Fibroblast of lung (primary cell): ENCODE measurements at regions not wholly inside any gene's neighbourhood (a gene's known extent, or its start where the extent isn't known, plus 50 kb on each side); places are given as distances from the start of the nearest gene placed in this dataset.
"Not testable (repeated sequence)": the region's sequence is repeated elsewhere in the genome, so short reads cannot be mapped to it uniquely, and the experiment has no call there.

Source experiments
- DNase-seq, 2 donors: peaks; one replicate each; pipeline versions ENCODE4 v3.0.0 to v3.0.0-alpha.2; 2010; ENCODE audit warnings: low read depth in 2 of 2
- H2AFZ ChIP-seq: 2 replicates; pipeline ENCODE4 v1.5.1; 2012; ENCODE audit warnings: low read length, control low read depth, inconsistent platforms
- H3K27ac ChIP-seq: 2 replicates; pipeline ENCODE4 v1.5.1; 2011; ENCODE audit warnings: low read length, control low read depth; ENCODE audit not compliant: insufficient read depth
- H3K27me3 ChIP-seq: 2 replicates; pipeline ENCODE4 v1.5.1; 2011; ENCODE audit warnings: mild to moderate bottlenecking, low read length; ENCODE audit not compliant: control insufficient read depth, insufficient read depth
- H3K36me3 ChIP-seq: 2 replicates; pipeline ENCODE4 v1.5.1; 2011; ENCODE audit warnings: low read length; ENCODE audit not compliant: control insufficient read depth, insufficient read depth
- H3K4me1 ChIP-seq: 2 replicates; pipeline ENCODE4 v1.5.1; 2011; ENCODE audit warnings: low read length; ENCODE audit not compliant: control insufficient read depth, insufficient read depth; ENCODE audit errors: extremely low read depth
- H3K4me2 ChIP-seq: 2 replicates; pipeline ENCODE4 v1.5.1; 2011; ENCODE audit warnings: low read length, control low read depth; ENCODE audit not compliant: insufficient read depth; ENCODE audit errors: extremely low read depth
- H3K4me3 ChIP-seq, 4 experiments: fragments of 200-600 bp in 1 of 4; sonication (generic) in 1 of 4; replicated peaks in 1 of 4; 2 replicates each; pipeline ENCODE4 v1.5.1; 2011 to 2016; ENCODE audit warnings: low read length in 4 of 4, low read depth in 3 of 4, mild to moderate bottlenecking in 3 of 4, control low read depth in 2 of 4, inconsistent platforms in 1 of 4, mixed read lengths in 1 of 4; ENCODE audit not compliant: insufficient read depth in 1 of 4; ENCODE audit errors: control extremely low read depth in 1 of 4
- H3K79me2 ChIP-seq: 2 replicates; pipeline ENCODE4 v1.5.1; 2012; ENCODE audit warnings: mild to moderate bottlenecking, low read length, inconsistent platforms; ENCODE audit not compliant: control insufficient read depth, insufficient read depth
- H3K9ac ChIP-seq: 2 replicates; pipeline ENCODE4 v1.5.1; 2011; ENCODE audit warnings: mild to moderate bottlenecking, low read length, control low read depth; ENCODE audit not compliant: insufficient read depth
- H3K9me3 ChIP-seq: 2 replicates; pipeline ENCODE4 v1.5.1; 2012; ENCODE audit warnings: low read depth, low read length; ENCODE audit not compliant: control insufficient read depth, insufficient read depth
- H4K20me1 ChIP-seq: 2 replicates; pipeline ENCODE4 v1.5.1; 2011; ENCODE audit warnings: low read length; ENCODE audit not compliant: control insufficient read depth, insufficient read depth; ENCODE audit errors: extremely low read depth
- CTCF ChIP-seq, 2 donors: IDR thresholded peaks in 1 of 2; conservative IDR thresholded peaks in 1 of 2; 1 replicate in 1 of 2; 2 replicates in 1 of 2; pipeline ENCODE4 v1.5.1; 2011 to 2012; ENCODE audit warnings: low read length in 2 of 2, control low read depth in 1 of 2, inconsistent platforms in 1 of 2, low read depth in 1 of 2, mild to moderate bottlenecking in 1 of 2
- EZH2 ChIP-seq: IDR thresholded peaks from 2 replicates; pipeline ENCODE4 v1.5.1; 2012; ENCODE audit warnings: low read length, control low read depth, mild to moderate bottlenecking; ENCODE audit errors: missing control alignments

GRCh38 chr6:147961481-147962141, 381.0 kb upstream of the SASH1 start:
- H3K27me3 ChIP-seq: no peaks in the 10 kb centered on the region
- H3K36me3 ChIP-seq: no peaks in the 10 kb centered on the region
- DNase-seq: no peak
- no peak overlapping the region for H3K4me3 ChIP-seq
- H3K4me2 ChIP-seq: no peak overlapping the region
- TF ChIP-seq EZH2 (no peak), CTCF (conservative IDR thresholded peaks at IDR 0.05 in 1 of 2, IDR thresholded peaks at IDR 0.05 in 1 of 2; ENCODE audit: low read depth in 1 of 2, low read length in 2 of 2) (no peak)
- no peaks in the 10 kb centered on the region for H3K79me2 ChIP-seq
- no peaks in the 10 kb centered on the region for H3K9me3 ChIP-seq
- no peak overlapping the region for H3K9ac ChIP-seq
- no peak overlapping the region for H3K27ac ChIP-seq
- no peak overlapping the region for H2AFZ ChIP-seq
- no peaks in the 10 kb centered on the region for H3K4me1 ChIP-seq
- no peaks in the 10 kb centered on the region for H4K20me1 ChIP-seq

GRCh38 chr6:147965448-147965847, 377.2 kb upstream of the SASH1 start:
- not testable (repeated sequence) for H3K9ac ChIP-seq, H3K79me2 ChIP-seq, H3K9me3 ChIP-seq, H3K4me2 ChIP-seq, H2AFZ ChIP-seq, H3K27me3 ChIP-seq, H3K27ac ChIP-seq, H4K20me1 ChIP-seq, H3K36me3 ChIP-seq, H3K4me1 ChIP-seq, DNase-seq, H3K4me3 ChIP-seq

- H3K4me1 ChIP-seq: no peaks in the 10 kb centered on the region
- no peak overlapping the region for H2AFZ ChIP-seq
- H3K4me2 ChIP-seq: no peak overlapping the region
- TF ChIP-seq CTCF (conservative IDR thresholded peaks at IDR 0.05 in 1 of 2, IDR thresholded peaks at IDR 0.05 in 1 of 2; ENCODE audit: low read depth in 1 of 2, low read length in 2 of 2): peak in 1 of 2 donors; percentile 39
- no peak for TF ChIP-seq EZH2
- no peaks in the 10 kb centered on the region for H3K27me3 ChIP-seq
- H3K9me3 ChIP-seq: no peaks in the 10 kb centered on the region
- H3K36me3 ChIP-seq: no peaks in the 10 kb centered on the region
- H4K20me1 ChIP-seq: no peaks in the 10 kb centered on the region
- DNase-seq: peak in 1 of 2 donors; percentile 47
- H3K79me2 ChIP-seq: no peaks in the 10 kb centered on the region
- H3K9ac ChIP-seq: no peak overlapping the region
- H3K27ac ChIP-seq: no peak overlapping the region
- H3K4me3 ChIP-seq: no peak overlapping the region
Observed at GRCh38 chr6:147970970-147971369, 371.7 kb upstream of the SASH1 start.
